SU-DHL-6 (cell line): ENCODE measurements at regions not wholly inside any gene's neighbourhood (a gene's known extent, or its start where the extent isn't known, plus 50 kb on each side); places are given as distances from the start of the nearest gene placed in this dataset.

Experiments
- CTCF ChIP-seq: fragments of 200-600 bp; sonication (generic); IDR thresholded peaks from one replicate; pipeline ENCODE4 v1.5.1; 2017; ENCODE audit warnings: antibody characterized with exemption, mild to moderate bottlenecking, low read length, moderate library complexity; ENCODE audit not compliant: insufficient read depth, poor library complexity, severe bottlenecking
- EZH2phosphoT487 ChIP-seq: fragments of 200-600 bp; sonication (generic), shearing (Covaris generic); conservative IDR thresholded peaks from 2 replicates; pipeline ENCODE4 v1.6.1; 2018; ENCODE audit warnings: mild to moderate bottlenecking, antibody characterized with exemption, low read length, moderate library complexity, mixed read lengths

DNA sequence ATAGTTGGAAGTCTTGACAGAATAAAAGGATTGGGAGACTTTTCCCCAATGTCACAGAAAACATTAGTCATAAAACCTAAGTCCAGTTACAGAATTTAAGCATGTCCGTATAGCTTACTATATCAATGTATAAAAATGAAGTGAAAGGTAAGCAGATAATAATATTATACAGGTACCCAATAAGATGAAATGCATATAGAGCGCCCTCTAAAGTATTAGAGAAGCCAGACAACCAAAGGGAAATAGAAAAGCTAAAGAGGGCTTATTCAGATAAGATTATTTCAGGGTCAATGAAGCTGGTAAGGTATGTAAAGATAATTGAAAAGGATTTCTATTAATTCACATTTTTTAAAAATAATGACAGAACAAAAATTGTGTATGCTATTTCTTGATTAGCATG lies 947.7 kb upstream of the MAP3K7 start:
- TF ChIP-seq CTCF (no peak), EZH2phosphoT487 (no peak)
